ENCODE measurements at regions not wholly inside any gene's neighbourhood (a gene's known extent, or its start where the extent isn't known, plus 50 kb on each side); places are given as distances from the start of the nearest gene placed in this dataset.

GRCh38 chr2:71783815-71784214, 330.5 kb downstream of the DYSF start:
- DNase-seq (ENCODE audit: low spot score) (no peak), ATAC-seq (ENCODE audit: low FRiP score) (no peak)
- no peak for TF ChIP-seq CTCF (IDR thresholded peaks at IDR 0.05)

- no peak for DNase-seq (ENCODE audit: low spot score)
- no peak for ATAC-seq (ENCODE audit: low FRiP score)
- no peak for TF ChIP-seq CTCF (IDR thresholded peaks at IDR 0.05)
Observed at GRCh38 chr2:71783215-71783614, 329.9 kb downstream of the DYSF start.

- ATAC-seq (ENCODE audit: low FRiP score), result no peak
- no peak for TF ChIP-seq CTCF (IDR thresholded peaks at IDR 0.05)
- DNase-seq (ENCODE audit: low spot score), result no peak
Observed at GRCh38 chr2:71782323-71782722, 329.0 kb downstream of the DYSF start.

GRCh38 chr2:71781695-71782228, 328.4 kb downstream of the DYSF start:
- DNase-seq (ENCODE audit: low spot score), result no peak
- ATAC-seq (ENCODE audit: low FRiP score), result no peak
- no peak for TF ChIP-seq CTCF (IDR thresholded peaks at IDR 0.05)

- no peak for TF ChIP-seq CTCF (IDR thresholded peaks at IDR 0.05)
- ATAC-seq (ENCODE audit: low FRiP score) (no peak), DNase-seq (ENCODE audit: low spot score) (no peak)
Observed at GRCh38 chr2:71780162-71780561, 326.8 kb downstream of the DYSF start.

- ATAC-seq (ENCODE audit: low FRiP score) (peak; percentile 26), DNase-seq (ENCODE audit: low spot score) (no peak)
- TF ChIP-seq CTCF (IDR thresholded peaks at IDR 0.05), result no peak
Observed at GRCh38 chr2:71779774-71780105, 326.4 kb downstream of the DYSF start.

GRCh38 chr2:71778936-71779773, 325.8 kb downstream of the DYSF start:
- TF ChIP-seq CTCF (IDR thresholded peaks at IDR 0.05), result no peak
- DNase-seq (ENCODE audit: low spot score) (no peak), ATAC-seq (ENCODE audit: low FRiP score) (peak; percentile 57)

Data from omental fat pad (tissue), 3 donors.